H1 (cell line): ENCODE measurements at regions not wholly inside any gene's neighbourhood (a gene's known extent, or its start where the extent isn't known, plus 50 kb on each side); places are given as distances from the start of the nearest gene placed in this dataset.

Experiments
- BACH1 ChIP-seq: IDR thresholded peaks from 2 replicates; pipeline ENCODE4 v1.6.1; 2012; ENCODE audit warnings: low read length, improper control_type of control experiment
- BRCA1 ChIP-seq: IDR thresholded peaks from 2 replicates; pipeline ENCODE4 v1.6.1; 2012; ENCODE audit warnings: low read depth, low read length, improper control_type of control experiment
- CREB1 ChIP-seq: IDR thresholded peaks from 2 replicates; pipeline ENCODE4 v1.6.1; 2012; ENCODE audit warnings: inconsistent platforms
- CTBP2 ChIP-seq: IDR thresholded peaks from 2 replicates; pipeline ENCODE4 v1.7.0; 2011; ENCODE audit warnings: borderline replicate concordance, mild to moderate bottlenecking, moderate library complexity, mixed read lengths, low read length; ENCODE audit not compliant: insufficient read depth, insufficient read length
- KDM5A ChIP-seq: fragments of 200-600 bp; IDR thresholded peaks from 2 replicates; pipeline ENCODE4 v1.7.1; 2012; ENCODE audit warnings: mild to moderate bottlenecking, low read length, inconsistent platforms, mixed read lengths
- PHF8 ChIP-seq: fragments of 200-600 bp; sonication (generic); conservative IDR thresholded peaks from 2 replicates; pipeline ENCODE4 v1.7.1; 2012; ENCODE audit warnings: low read depth, mild to moderate bottlenecking, inconsistent platforms, low read length, moderate library complexity
- SAP30 ChIP-seq: fragments of 300-600 bp; sonication (generic); IDR thresholded peaks from 2 replicates; pipeline ENCODE4 v1.7.1; 2012; ENCODE audit warnings: low read length, moderate library complexity, mild to moderate bottlenecking, inconsistent platforms; ENCODE audit not compliant: insufficient read depth, insufficient replicate concordance
- SP2 ChIP-seq: IDR thresholded peaks from 2 replicates; pipeline ENCODE4 v1.6.1; 2012; ENCODE audit warnings: mild to moderate bottlenecking, low read length, inconsistent platforms
- TBP ChIP-seq: IDR thresholded peaks from 2 replicates; pipeline ENCODE4 v1.6.1; 2011; ENCODE audit warnings: low read depth, low read length, improper control_type of control experiment
- ZNF274 ChIP-seq: IDR thresholded peaks from 2 replicates; pipeline ENCODE4 v1.7.0; 2012; ENCODE audit warnings: low read length, borderline replicate concordance; ENCODE audit errors: extremely low read depth
- TF ChIP-seq, protein P1 (sequence below): fragments of 300-600 bp; sonication (generic); IDR thresholded peaks from 2 replicates; pipeline ENCODE4 v1.7.1; 2012; ENCODE audit warnings: low read length, moderate library complexity, mild to moderate bottlenecking, inconsistent platforms; ENCODE audit not compliant: insufficient replicate concordance

DNA sequence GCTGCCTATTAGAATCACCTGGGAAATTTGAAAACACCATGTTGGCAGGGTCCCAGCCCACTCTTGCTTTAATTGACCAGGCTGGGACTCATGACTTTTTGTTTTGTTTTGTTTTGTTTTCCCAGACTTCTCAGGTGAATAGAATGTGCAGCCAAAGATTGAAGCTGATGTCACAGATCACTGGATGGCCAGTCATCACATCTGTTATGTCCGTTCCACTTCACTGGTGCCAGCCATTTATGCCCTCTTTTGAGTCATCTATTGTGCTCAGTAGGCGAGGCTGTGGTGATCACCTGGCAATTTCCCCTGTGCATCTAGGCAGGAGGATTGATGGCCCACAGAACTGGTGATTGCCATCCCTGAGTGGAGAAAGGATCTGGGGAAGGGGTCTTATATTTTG, 297.3 kb downstream of the INSC start (continued):
- TF ChIP-seq, protein P1, sequence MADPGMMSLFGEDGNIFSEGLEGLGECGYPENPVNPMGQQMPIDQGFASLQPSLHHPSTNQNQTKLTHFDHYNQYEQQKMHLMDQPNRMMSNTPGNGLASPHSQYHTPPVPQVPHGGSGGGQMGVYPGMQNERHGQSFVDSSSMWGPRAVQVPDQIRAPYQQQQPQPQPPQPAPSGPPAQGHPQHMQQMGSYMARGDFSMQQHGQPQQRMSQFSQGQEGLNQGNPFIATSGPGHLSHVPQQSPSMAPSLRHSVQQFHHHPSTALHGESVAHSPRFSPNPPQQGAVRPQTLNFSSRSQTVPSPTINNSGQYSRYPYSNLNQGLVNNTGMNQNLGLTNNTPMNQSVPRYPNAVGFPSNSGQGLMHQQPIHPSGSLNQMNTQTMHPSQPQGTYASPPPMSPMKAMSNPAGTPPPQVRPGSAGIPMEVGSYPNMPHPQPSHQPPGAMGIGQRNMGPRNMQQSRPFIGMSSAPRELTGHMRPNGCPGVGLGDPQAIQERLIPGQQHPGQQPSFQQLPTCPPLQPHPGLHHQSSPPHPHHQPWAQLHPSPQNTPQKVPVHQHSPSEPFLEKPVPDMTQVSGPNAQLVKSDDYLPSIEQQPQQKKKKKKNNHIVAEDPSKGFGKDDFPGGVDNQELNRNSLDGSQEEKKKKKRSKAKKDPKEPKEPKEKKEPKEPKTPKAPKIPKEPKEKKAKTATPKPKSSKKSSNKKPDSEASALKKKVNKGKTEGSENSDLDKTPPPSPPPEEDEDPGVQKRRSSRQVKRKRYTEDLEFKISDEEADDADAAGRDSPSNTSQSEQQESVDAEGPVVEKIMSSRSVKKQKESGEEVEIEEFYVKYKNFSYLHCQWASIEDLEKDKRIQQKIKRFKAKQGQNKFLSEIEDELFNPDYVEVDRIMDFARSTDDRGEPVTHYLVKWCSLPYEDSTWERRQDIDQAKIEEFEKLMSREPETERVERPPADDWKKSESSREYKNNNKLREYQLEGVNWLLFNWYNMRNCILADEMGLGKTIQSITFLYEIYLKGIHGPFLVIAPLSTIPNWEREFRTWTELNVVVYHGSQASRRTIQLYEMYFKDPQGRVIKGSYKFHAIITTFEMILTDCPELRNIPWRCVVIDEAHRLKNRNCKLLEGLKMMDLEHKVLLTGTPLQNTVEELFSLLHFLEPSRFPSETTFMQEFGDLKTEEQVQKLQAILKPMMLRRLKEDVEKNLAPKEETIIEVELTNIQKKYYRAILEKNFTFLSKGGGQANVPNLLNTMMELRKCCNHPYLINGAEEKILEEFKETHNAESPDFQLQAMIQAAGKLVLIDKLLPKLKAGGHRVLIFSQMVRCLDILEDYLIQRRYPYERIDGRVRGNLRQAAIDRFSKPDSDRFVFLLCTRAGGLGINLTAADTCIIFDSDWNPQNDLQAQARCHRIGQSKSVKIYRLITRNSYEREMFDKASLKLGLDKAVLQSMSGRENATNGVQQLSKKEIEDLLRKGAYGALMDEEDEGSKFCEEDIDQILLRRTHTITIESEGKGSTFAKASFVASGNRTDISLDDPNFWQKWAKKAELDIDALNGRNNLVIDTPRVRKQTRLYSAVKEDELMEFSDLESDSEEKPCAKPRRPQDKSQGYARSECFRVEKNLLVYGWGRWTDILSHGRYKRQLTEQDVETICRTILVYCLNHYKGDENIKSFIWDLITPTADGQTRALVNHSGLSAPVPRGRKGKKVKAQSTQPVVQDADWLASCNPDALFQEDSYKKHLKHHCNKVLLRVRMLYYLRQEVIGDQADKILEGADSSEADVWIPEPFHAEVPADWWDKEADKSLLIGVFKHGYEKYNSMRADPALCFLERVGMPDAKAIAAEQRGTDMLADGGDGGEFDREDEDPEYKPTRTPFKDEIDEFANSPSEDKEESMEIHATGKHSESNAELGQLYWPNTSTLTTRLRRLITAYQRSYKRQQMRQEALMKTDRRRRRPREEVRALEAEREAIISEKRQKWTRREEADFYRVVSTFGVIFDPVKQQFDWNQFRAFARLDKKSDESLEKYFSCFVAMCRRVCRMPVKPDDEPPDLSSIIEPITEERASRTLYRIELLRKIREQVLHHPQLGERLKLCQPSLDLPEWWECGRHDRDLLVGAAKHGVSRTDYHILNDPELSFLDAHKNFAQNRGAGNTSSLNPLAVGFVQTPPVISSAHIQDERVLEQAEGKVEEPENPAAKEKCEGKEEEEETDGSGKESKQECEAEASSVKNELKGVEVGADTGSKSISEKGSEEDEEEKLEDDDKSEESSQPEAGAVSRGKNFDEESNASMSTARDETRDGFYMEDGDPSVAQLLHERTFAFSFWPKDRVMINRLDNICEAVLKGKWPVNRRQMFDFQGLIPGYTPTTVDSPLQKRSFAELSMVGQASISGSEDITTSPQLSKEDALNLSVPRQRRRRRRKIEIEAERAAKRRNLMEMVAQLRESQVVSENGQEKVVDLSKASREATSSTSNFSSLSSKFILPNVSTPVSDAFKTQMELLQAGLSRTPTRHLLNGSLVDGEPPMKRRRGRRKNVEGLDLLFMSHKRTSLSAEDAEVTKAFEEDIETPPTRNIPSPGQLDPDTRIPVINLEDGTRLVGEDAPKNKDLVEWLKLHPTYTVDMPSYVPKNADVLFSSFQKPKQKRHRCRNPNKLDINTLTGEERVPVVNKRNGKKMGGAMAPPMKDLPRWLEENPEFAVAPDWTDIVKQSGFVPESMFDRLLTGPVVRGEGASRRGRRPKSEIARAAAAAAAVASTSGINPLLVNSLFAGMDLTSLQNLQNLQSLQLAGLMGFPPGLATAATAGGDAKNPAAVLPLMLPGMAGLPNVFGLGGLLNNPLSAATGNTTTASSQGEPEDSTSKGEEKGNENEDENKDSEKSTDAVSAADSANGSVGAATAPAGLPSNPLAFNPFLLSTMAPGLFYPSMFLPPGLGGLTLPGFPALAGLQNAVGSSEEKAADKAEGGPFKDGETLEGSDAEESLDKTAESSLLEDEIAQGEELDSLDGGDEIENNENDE: no peak
- TF ChIP-seq CREB1: no peak
- no peak for TF ChIP-seq ZNF274
- no peak for TF ChIP-seq BRCA1
- TF ChIP-seq SAP30: no peak
- no peak for TF ChIP-seq TBP
- TF ChIP-seq CTBP2: no peak
- TF ChIP-seq PHF8: no peak
- no peak for TF ChIP-seq BACH1
- no peak for TF ChIP-seq KDM5A
- no peak for TF ChIP-seq SP2
